Activated T-helper 1 cell treated with anti-CD3 and anti-CD28 coated beads, Interleukin-12 subunit alpha, Interleukin-12 subunit beta, Interleukin-2, Interleukin-4 antibody, amounts not matched to agents 30 ng/mL and 10 ng/mL and 1 ng/mL, durations not matched to agents 14 hours and 24 hours and 36 hours (primary cell): ENCODE measurements at regions not wholly inside any gene's neighbourhood (a gene's known extent, or its start where the extent isn't known, plus 50 kb on each side); places are given as distances from the start of the nearest gene placed in this dataset.

Source experiments
- DNase-seq: peaks from one replicate; pipeline ENCODE4 v3.0.0; 2021; ENCODE audit warnings: low spot score
- H3K27ac Mint-ChIP-seq: one replicate; pipeline ENCODE4 v1.8.0; 2021; ENCODE audit warnings: mild to moderate bottlenecking, mixed read lengths
- H3K27me3 Mint-ChIP-seq: one replicate; pipeline ENCODE4 v1.8.0; 2022; ENCODE audit warnings: mild to moderate bottlenecking, moderate library complexity, mixed read lengths; ENCODE audit not compliant: insufficient read depth
- H3K36me3 Mint-ChIP-seq: one replicate; pipeline ENCODE4 v1.8.0; 2021; ENCODE audit warnings: low read depth, mixed read lengths
- H3K4me1 Mint-ChIP-seq: one replicate; pipeline ENCODE4 v1.8.0; 2021; ENCODE audit warnings: low read depth, mixed read lengths
- H3K4me3 Mint-ChIP-seq: one replicate; pipeline ENCODE4 v1.8.0; 2021; ENCODE audit warnings: mild to moderate bottlenecking, moderate library complexity, mixed read lengths
- H3K9me3 Mint-ChIP-seq: one replicate; pipeline ENCODE4 v1.8.0; 2021; ENCODE audit warnings: mixed read lengths
- intact Hi-C: fragments of 100-400 bp; cut with micrococcal nuclease; formaldehyde crosslinking; loops from one replicate; pipeline ENCODE4 v1.15.1; 2024

DNA sequence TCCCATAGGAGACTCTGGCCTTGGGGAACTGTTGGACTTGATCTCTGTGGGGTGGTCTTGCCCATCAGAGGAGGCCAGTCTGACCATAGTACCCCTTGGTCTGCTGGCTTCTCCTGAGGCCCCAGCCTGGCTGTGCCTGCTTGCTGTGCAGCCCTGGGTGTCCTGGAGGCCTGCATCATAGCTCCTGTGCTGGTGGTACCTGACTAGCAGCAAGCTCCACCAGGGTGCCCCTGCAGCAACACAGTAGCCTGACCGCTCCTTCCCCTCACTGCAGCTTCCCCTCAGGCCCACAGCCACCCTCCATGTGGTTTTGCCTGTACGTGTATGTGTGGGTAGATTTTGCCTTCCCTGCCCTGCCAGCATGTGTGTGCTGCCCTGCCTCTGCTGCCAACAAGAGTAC is 85.6 kb upstream of the TTC14 start:
- no peak overlapping the region for H3K27ac Mint-ChIP-seq
- no peak for DNase-seq
- H3K4me3 Mint-ChIP-seq = no peak overlapping the region
- intact Hi-C loops = no loop called here
- H3K9me3 Mint-ChIP-seq = no peaks in the 10 kb centered on the region
- H3K36me3 Mint-ChIP-seq = no peaks in the 10 kb centered on the region
- H3K4me1 Mint-ChIP-seq = no peaks in the 10 kb centered on the region
- no peaks in the 10 kb centered on the region for H3K27me3 Mint-ChIP-seq

DNA sequence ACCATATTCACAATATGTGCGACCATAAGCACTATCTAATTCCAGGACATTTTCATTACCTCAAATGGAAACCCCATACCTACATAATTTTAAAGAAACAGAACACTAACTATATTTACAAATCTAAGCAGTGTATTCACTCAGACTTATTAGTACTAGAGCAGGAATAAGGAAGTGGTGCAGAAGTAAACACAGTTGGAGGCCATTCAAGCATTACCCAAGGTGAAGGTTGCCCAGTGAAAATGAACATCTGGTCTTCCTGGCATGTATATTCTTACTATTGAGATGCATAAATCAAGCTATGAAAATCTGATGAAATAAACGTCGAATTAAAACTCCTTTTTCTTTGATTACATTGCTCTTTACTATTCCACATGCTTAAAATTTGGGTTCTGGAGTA is 78.9 kb upstream of the TTC14 start:
- Mint-ChIP-seq H3K4me3 (no peak overlapping the region), H3K4me1 (no peaks in the 10 kb centered on the region), H3K9me3 (no peaks in the 10 kb centered on the region), H3K27me3 (no peaks in the 10 kb centered on the region), H3K36me3 (no peaks in the 10 kb centered on the region), H3K27ac (no peak overlapping the region)
- intact Hi-C loops = no loop called here
- no peak for DNase-seq

DNA sequence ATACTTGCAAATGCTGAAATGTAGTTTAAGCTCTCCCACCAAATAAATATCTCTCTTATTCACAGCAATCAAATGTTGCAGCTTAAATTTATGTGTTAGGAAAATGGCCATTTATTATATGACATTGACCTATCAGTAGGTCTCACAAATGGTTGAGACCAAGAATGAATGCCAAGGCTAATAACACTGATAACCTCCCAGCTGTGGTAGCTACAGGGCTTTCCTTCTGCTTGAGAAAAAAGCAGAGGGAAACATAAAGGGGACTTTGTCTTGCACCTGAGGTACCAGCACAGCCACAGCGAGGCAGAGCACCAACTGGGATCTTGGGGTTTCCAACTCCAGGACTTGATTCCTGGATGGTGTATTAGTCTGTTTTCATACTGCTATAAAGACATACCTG is 73.1 kb upstream of the TTC14 start:
- Mint-ChIP-seq H3K27me3 (no peaks in the 10 kb centered on the region), H3K9me3 (no peaks in the 10 kb centered on the region), H3K27ac (no peak overlapping the region), H3K4me3 (no peak overlapping the region), H3K4me1 (no peaks in the 10 kb centered on the region), H3K36me3 (no peaks in the 10 kb centered on the region)
- DNase-seq = no peak
- intact Hi-C loops = no loop called here

DNA sequence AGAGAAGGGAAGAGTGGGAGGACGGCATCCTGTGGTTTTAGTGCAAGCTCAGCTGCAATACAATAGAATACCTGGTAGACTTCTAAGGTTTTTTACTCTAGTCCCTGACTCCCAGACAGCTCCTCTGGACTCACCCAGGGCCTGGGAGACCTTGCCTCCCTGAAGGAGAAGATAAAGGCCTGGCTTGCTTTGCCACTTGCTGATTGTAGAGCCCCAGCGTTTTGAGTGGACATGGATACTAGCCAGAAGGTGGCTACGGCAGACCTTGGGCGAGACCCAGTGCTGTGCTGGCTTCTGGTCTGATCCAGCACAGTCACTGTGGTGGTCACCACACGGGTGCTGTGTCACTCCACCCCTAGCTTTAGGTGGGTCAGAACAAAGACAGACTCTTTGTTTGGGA is 72.2 kb upstream of the TTC14 start:
- no peak for DNase-seq
- Mint-ChIP-seq H3K27me3 (no peaks in the 10 kb centered on the region), H3K4me3 (no peak overlapping the region), H3K4me1 (no peaks in the 10 kb centered on the region), H3K36me3 (no peaks in the 10 kb centered on the region), H3K9me3 (no peaks in the 10 kb centered on the region), H3K27ac (no peak overlapping the region)
- intact Hi-C loops = no loop called here

DNA sequence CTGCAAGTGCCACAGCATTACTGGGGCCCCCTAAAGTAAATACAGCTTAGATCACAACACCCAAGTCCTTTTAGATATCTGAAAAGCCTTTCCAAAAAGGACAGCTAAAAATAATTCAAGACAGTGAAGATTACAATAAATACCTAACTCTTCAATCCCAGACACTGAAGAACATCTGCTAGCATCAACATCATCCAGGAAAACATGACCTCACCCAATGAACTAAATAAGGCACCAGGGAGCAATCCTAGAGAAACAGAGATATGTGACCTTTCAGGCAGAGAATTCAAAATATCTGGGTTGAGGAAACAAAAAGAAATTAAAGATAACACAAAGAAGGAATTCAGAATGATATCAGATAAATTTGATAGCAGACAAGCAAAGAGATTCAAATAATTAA is 71.7 kb upstream of the TTC14 start:
- intact Hi-C loops = no loop called here
- H3K4me3 Mint-ChIP-seq = no peak overlapping the region
- H3K4me1 Mint-ChIP-seq = no peaks in the 10 kb centered on the region
- no peaks in the 10 kb centered on the region for H3K9me3 Mint-ChIP-seq
- DNase-seq = no peak
- H3K27ac Mint-ChIP-seq = no peak overlapping the region
- no peaks in the 10 kb centered on the region for H3K36me3 Mint-ChIP-seq
- no peaks in the 10 kb centered on the region for H3K27me3 Mint-ChIP-seq

DNA sequence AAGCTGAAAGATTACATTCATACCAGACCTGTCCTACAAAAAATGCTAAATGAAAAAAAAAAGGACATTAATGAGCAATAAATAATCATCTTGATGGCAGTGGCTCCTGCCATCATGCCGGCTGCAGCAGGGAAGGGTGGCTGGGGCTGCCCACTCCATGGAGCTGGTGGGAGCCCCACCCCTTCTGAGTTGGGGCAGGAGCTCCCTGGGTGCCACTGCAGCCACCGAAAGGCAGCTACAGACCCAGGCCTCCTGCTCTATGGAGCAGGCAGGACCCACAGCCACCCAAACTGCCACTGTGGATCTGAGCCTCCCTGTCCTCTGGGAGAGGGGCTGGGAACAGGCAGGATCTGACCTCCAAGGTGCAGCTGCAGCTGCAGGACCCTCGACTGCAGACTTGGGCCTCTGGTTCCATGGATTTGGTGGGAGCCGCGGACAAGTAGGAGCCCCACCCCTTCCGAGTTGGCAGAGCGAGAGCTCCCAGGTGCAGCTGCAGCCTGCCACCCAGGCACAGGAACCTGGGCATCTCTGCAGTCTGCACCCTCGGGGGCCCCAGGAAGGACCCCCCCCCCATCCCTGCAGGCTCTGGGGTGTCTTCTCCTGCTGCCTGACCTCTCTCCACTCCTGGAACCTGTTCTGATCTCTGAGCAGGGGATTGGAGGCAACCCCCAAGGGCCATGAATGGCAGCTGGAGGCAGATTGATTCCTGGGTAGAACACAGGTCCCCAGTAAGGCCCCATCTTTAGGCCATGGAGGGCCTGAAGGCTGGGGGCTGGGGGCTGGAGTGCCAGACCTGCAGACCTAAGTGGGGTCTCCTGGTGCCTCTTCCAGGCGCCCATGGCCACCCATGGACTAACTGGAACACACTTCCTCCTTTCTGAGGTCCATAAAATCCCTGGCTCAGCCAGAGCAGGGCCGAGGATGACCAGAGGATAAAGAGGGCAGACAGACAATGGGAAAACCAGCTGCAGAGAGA is 70.4 kb upstream of the TTC14 start:
- Mint-ChIP-seq H3K27me3 (no peaks in the 10 kb centered on the region), H3K36me3 (no peaks in the 10 kb centered on the region), H3K27ac (no peak overlapping the region), H3K4me1 (no peaks in the 10 kb centered on the region), H3K9me3 (no peaks in the 10 kb centered on the region), H3K4me3 (no peak overlapping the region)
- DNase-seq = no peak
- intact Hi-C loops = no loop called here

DNA sequence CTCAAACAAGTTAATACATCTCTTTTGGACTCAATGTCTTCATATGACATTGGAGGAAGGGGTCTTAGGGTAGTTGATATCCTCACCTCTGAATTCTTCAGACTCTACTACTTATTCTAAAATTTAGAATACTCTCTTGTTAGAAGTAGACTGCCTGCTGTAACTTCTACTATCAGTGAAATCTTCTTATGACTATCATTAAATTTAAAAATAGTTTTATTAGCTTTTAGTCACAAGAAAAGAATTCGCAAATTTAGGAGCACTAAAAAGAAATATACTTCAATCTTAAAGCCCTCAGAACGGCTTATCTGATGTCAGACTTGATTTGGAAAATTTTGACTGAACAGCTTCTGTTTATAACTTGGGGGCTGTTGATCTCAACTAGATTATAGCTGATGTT is 67.1 kb upstream of the TTC14 start:
- intact Hi-C loops = no loop called here
- no peak overlapping the region for H3K4me3 Mint-ChIP-seq
- no peaks in the 10 kb centered on the region for H3K9me3 Mint-ChIP-seq
- no peak for DNase-seq
- H3K36me3 Mint-ChIP-seq = no peaks in the 10 kb centered on the region
- no peaks in the 10 kb centered on the region for H3K4me1 Mint-ChIP-seq
- no peak overlapping the region for H3K27ac Mint-ChIP-seq
- H3K27me3 Mint-ChIP-seq = no peaks in the 10 kb centered on the region

DNA sequence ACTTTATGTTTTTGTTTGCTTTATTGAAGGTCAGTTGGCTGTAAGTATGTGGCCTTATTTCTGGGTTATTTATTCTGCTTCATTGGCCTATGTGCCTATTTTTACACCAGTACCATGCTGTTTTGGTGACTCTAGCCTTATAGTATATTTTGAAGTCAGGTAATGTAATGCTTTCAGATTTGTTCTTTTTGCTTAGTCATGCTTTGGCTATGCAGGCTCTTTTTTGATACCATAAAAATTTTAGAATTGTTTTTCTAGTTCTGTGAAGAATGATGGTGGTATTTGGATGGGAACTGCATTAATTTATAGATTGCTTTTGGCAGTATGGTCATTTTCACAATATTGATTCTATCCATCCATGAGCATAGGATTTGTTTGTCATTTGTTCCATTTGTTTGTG is 63.5 kb upstream of the TTC14 start:
- H3K27ac Mint-ChIP-seq = no peak overlapping the region
- H3K9me3 Mint-ChIP-seq = no peaks in the 10 kb centered on the region
- no peaks in the 10 kb centered on the region for H3K4me1 Mint-ChIP-seq
- no peaks in the 10 kb centered on the region for H3K27me3 Mint-ChIP-seq
- no peaks in the 10 kb centered on the region for H3K36me3 Mint-ChIP-seq
- H3K4me3 Mint-ChIP-seq = no peak overlapping the region
- no peak for DNase-seq
- intact Hi-C loops = no loop called here

DNA sequence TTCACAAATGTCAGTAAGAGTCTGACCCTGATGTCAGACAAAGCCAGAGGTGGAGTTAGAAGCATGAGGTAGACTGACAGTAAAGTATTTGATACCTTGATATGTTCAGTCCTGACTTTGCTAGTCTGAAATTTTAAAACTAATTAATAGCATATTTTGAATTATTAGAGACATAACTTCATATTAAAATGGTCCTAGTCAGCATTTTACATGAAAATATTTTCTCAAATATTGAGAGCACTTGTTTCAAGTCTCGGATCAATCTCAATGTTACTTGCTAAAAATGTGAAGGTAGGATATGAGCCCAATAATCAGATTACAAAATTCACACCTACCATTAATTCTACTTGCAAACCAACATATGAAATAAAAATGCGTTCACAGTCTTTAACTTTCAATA is 58.1 kb upstream of the TTC14 start:
- intact Hi-C loops = no loop called here
- no peaks in the 10 kb centered on the region for H3K27me3 Mint-ChIP-seq
- DNase-seq = no peak
- no peaks in the 10 kb centered on the region for H3K9me3 Mint-ChIP-seq
- H3K36me3 Mint-ChIP-seq = no peaks in the 10 kb centered on the region
- no peaks in the 10 kb centered on the region for H3K4me1 Mint-ChIP-seq
- no peak overlapping the region for H3K27ac Mint-ChIP-seq
- no peak overlapping the region for H3K4me3 Mint-ChIP-seq

DNA sequence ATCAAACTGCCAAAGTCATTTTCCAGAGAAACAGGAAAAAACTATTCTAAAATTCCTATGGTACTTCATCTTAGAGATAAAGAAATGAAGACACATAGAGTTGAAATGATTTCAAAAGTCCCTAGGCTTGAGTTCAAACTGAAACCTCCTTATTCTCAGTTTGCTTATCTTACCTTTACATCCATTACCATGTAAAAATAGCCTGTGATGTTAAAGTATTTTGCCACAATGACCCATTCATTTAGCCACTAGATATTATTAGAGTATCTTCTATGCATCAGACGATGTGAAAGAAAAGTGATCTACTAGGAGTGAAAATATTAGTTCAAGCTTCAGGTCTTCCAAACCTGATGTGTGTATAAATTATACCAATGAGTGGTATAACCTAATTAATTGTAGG is 55.1 kb upstream of the TTC14 start:
- no peaks in the 10 kb centered on the region for H3K4me1 Mint-ChIP-seq
- H3K27ac Mint-ChIP-seq = no peak overlapping the region
- H3K27me3 Mint-ChIP-seq = no peaks in the 10 kb centered on the region
- no peaks in the 10 kb centered on the region for H3K36me3 Mint-ChIP-seq
- H3K9me3 Mint-ChIP-seq = no peaks in the 10 kb centered on the region
- H3K4me3 Mint-ChIP-seq = no peak overlapping the region
- no peak for DNase-seq
- intact Hi-C loops = no loop called here

DNA sequence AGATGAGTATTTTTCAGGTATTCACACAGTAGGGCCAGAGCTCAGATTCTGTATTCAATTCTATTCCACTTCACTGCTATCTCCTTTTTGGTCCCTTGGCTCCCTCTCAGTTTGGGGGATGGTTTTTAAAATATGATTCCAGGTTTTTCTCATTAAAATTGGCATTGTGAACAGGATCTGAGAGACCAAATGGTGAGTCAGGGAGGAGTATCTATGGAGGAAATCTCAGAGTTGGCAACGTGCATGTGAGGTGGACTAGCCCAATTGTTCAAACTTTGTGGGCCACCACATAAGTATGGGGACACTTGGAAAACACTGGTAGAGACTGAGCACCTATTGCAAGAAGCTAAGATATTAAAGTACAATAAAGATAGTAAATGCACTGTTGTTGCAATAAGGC is 53.9 kb upstream of the TTC14 start:
- Mint-ChIP-seq H3K36me3 (no peaks in the 10 kb centered on the region), H3K27me3 (no peaks in the 10 kb centered on the region), H3K9me3 (no peaks in the 10 kb centered on the region), H3K4me3 (no peak overlapping the region), H3K4me1 (no peaks in the 10 kb centered on the region), H3K27ac (no peak overlapping the region)
- intact Hi-C loops = no loop called here
- DNase-seq = no peak
